NCI-H526 treated with DMSO at 0.1 percent for 48 hours (cell line): ENCODE measurements at regions not wholly inside any gene's neighbourhood (a gene's known extent, or its start where the extent isn't known, plus 50 kb on each side); places are given as distances from the start of the nearest gene placed in this dataset.

Experiments
- DNase-seq: peaks from one replicate; lab custom pipeline; 2025; lab: John Stamatoyannopoulos, UW

DNA sequence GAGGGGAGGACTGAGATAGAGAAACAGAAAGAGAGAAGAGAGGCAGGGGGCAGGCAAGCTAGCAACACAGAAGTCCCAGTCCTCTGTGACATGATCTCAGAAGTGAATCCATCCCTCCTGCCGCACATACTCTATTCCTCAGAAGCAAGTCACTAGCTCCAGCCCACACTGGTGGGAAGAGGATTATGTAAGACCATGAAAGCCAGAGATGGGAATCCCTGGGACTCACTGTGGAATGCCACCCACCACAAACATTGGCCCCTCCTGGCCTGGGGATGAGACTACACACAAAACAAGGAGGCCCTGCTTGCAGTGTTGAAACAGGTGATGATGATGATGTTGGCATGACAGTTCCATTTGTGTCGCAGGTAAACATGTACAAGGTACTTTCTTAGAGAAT is 419.9 kb downstream of the IRS2 start:
- no peak for DNase-seq

DNA sequence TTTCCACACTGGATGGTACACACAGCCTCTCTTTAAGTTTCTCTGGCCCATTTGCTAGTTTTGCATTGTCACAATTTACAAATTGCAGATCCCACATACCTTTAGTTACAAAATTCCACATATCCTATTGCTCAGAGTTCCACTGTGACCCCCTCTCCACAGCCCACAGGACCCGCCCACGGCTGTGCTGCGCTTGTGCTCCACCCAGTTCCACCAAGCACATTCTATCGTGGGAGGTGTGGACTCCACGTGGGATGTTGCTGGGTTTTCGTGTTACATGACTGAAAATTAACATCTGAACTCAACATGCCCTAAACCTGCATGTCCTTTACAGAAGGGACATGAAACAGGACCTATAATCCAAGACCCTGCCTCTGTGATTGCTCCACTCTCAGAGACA is 423.0 kb downstream of the IRS2 start:
- DNase-seq = no peak

- DNase-seq = no peak
Measured at GRCh38 chr13:109362616-109363015, 423.8 kb downstream of the IRS2 start.

GRCh38 chr13:109361562-109362289 is 424.7 kb downstream of the IRS2 start:
- DNase-seq = no peak

- no peak for DNase-seq
Measured at GRCh38 chr13:109357751-109358471, 428.5 kb downstream of the IRS2 start.

DNA sequence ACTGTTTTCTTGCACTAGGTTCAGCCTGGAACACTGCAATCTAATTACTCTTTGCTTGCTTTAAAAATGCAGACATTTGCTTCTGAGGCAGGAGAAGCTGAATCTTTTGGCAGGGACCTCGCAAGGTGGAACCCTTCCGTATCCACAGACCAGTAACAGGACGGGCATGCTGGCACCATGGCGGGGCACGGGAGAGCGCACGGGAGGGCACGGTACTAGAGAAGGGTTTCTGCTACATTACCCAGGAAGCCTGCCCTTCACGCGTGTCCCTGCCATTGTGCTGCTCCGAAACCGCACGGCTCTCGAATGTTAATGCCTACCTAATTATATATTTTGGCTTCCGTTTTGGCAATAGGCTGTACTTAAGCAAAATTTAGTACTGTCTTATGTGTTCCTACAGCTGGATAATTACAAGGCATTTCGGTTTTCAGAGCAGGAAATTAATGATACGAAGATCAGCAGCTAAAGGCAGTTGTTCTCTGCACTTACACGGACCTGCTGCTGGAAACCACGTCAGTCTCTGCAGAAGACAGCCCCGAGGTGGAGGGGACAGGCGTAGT is 430.4 kb downstream of the IRS2 start:
- DNase-seq = no peak

DNA sequence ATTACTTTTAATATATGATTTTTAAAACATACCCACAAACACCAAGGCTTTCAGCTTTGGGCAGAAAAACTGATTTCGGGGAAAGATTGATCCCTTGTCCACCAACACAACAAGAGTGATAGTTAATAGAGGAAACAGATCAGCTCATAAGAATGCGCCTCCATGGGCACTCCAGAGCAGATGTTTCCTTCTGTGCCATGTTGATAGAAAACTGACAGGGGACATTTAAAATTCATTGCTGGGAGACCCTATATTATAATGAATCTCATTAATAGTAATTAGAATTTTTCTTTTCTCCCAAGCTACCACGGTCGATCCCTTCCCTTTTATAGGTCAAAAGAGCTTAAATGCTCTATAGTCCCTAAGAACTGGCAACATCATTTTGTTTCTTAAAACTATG is 431.2 kb downstream of the IRS2 start:
- DNase-seq = no peak

- no peak for DNase-seq
Measured at GRCh38 chr13:109351236-109351635, 435.1 kb downstream of the IRS2 start.

DNA sequence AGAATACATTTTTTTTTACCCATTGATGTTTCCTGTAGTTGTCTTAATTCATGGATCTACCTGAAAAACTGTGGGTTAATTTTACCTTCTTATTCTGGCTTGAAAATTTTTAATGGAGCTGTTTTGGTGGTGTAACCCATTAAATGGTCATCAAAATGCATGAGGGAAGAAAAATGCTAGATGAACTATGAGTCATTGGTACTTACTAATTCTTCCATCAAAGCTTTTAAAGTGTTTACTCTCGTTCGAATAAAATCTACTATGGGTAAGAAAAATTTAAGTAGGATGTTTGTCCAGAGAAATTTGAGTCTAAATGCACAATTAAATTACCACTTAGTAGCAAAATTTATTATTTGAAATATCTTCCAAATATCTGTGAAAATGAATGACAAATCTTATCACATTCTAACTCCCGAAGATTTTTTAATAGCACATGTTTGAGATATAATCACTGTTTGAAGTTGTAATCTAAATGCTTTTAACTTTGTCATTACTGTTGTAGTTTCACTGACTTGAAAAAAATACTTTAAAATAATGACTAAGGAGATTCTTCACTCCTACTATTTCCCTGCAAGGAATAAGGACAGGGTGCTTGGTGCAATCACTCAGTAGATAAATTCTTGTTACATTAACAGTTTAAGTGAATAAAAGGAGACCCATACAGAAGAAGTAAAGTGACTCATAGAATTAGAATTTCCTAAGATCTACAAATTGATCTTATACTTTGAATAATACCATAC is 437.7 kb downstream of the IRS2 start:
- no peak for DNase-seq

DNA sequence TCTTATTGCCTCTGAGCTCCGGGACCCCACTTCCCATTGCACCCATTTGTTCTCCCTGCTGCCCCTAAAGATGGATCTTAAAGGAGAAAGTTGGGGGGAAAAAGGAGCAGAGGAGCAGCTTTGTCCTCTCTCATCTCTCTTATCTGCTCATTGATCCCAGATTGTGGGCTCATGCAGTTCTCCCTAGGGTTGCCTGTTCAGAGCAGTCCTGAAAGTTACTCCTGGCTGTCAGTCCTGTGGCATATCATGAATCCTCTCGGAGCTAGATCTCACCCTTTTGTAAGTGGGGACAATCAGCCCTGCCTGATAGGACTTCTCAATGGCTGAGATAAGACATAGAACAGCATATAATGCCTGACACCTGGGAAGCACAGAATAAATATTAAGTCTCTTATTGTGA is 440.3 kb downstream of the IRS2 start:
- DNase-seq = no peak

DNA sequence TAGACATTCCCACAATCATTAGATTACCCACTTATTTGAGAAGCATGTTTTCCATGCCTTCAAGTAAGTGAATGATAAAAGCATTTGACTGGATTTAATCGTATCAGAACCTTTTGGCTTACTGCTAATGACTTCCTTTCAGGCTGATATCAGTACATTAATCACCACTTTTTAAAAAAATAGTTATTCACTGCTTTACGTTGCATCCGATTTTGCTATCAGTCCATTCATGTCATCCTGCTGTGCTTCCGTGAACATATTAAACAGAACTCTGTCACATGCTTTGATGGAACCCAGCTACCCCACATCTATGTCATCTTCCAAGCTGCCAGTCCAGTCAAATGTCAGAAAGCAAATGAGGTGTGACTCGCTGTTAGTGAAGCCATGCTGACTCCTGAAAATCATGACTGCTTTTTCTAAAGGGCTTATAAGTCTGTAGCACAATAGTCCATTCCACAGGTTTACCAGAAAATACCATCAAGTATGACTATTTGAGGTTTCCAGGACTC is 440.9 kb downstream of the IRS2 start:
- DNase-seq = no peak

DNA sequence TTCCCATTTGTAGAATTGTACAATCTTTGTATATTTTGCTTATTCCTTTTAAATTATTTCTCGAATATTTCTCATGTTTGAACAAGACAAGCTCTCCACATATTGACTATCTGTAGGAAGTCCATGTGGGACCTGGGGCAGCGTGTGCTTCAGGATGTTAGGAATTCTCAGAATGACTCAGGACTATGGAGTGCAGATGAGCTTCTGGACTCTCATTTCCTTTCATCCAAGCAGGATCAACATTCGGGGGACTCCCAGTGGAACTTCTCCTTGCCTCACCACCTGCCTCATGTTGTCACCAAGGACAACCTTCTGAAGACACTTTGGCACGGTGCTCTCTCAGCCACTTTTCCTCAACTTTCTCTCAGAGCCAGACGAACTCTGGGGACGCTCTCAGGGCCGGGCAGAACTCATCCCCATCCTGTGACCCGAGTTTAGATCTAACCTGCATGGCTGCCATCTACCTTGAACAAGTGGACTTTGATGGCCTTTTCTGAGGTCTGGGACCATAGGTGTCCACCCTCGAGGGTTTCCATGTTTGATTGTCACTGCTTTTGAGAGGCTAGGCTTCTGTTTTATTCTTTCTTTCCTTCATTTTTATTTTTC is 441.7 kb downstream of the IRS2 start:
- DNase-seq = no peak

- no peak for DNase-seq
Measured at GRCh38 chr13:109336730-109337129, 449.7 kb downstream of the IRS2 start.

- DNase-seq = peak; percentile 81
Measured at GRCh38 chr13:109333893-109334651, 452.3 kb downstream of the IRS2 start.

DNA sequence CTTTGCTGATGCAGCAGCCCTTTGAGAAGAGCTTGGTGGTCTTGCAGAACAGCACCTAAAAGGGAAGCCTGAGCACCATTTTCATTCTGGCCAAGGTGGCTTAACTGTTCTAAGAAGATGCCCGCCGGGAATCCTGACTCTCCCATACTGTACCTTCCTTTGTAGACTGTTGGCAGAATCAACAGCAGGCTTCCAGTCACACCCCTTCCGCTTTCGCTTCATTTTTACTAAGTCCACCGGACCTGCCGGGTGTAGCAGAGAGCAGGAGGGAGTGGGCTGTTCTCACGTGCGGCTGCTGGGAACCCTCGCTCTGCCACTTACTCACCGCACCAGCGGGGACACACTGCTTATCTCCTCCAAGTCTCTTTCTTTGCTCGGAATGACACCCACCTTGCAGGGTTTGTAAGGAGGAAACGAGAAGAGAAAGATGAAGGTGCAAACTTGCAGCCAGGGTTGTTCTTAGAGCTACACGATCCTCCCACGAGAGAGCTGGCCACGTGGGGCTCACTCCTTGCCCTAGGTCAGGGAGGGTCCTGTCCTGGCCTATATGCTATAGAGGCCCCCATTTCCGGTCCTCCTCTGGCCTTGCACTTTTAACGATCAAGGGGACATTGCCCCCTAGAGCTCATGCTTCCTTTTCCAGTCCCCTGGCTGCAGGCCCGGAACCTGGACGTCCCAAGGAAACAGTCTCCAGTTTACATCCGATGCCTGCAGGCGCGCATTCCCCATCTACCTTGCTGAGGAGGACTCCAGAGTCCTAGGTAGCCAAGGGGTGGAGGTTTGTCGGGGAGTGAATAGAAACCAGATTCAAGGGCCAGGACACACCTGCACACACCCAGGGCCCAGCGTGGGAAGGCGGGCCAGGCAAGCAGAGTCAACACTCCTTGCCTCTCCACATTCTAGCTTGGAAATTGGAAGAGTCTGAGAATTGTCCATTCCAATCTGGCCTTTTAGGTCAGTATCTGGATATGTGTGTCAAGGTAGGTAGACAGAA is 453.6 kb downstream of the IRS2 start:
- DNase-seq = no peak

DNA sequence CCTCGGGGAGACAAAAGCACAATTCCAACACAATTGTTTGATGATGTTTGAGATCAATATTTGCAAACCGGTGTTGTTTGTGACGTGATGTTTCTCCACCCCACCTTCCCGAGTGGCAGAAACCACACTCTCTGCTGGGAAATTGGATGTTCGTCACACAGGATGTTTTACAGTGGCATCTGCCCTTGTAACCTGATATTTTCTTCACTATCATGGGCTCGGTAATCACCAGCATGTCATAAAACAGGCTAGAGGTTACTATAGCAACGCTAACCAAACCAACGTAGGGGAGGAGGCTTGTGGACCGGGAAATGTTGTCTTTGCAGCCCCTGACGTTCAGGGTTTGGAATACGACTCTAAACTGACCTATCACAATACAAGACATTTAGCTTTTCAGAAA is 454.5 kb downstream of the IRS2 start:
- peak; percentile 93 for DNase-seq

DNA sequence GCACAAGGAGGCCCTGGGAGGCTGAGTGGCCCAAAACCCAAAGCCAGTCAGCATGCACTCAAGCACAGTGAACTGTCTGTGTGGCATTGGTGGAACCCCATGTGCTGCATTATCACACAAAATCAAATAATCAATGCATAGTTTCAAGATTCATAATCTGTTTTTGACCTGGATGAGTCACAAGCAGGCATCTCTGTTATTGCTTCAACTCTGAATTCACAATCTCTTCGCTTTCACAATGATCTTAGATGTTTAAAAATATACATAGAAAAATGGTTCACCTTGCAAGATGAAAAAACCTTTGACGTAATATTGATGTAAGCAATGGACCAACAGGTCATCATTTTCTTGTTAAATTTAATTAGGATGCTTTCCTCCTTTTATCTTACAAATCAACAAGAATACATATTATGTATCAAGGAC is 455.4 kb downstream of the IRS2 start:
- no peak for DNase-seq

- no peak for DNase-seq
Measured at GRCh38 chr13:109330123-109330522, 456.3 kb downstream of the IRS2 start.

DNA sequence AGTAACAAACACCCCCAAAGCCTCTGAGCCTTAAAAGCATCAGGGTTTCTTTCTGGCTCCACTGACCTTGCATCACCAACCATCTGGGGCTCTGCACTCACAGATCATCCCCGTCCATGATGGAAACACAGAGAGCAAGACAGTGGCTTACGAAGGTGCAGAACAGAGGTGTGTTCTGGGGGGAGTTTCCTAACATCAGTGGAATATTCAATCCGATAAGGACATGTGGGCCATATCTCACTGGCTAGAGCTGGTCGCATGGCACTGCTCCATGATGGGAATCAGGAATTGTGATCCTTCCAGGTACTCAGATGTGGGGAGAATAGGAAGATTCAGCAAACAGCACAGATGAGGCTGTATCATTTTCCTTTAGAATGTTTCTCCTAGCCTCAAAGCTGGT is 457.2 kb downstream of the IRS2 start:
- no peak for DNase-seq

- DNase-seq = no peak
Measured at GRCh38 chr13:109326601-109327000, 459.8 kb downstream of the IRS2 start.
